GM12878 (cell line): ENCODE measurements at regions not wholly inside any gene's neighbourhood (a gene's known extent, or its start where the extent isn't known, plus 50 kb on each side); places are given as distances from the start of the nearest gene placed in this dataset.

Source experiments
- BCLAF1 ChIP-seq: fragments of 450-650 bp; IDR thresholded peaks from 2 replicates; pipeline ENCODE4 v1.6.1; 2017; ENCODE audit warnings: antibody characterized with exemption, mild to moderate bottlenecking, moderate library complexity
- CBX3 ChIP-seq: fragments of 200-600 bp; sonication (generic); IDR thresholded peaks from 2 replicates; pipeline ENCODE4 v1.6.1; 2016; ENCODE audit warnings: low read depth, borderline replicate concordance
- EP300 ChIP-seq, 2 experiments: fragments of 150-350 bp in 1 of 2; IDR thresholded peaks; 2 replicates each; pipeline ENCODE4 v1.6.1; 2011 to 2012; ENCODE audit warnings: low read depth in 2 of 2, low read length in 2 of 2, borderline replicate concordance in 1 of 2, improper control_type of control experiment in 1 of 2, inconsistent platforms in 1 of 2; ENCODE audit not compliant: control insufficient read depth in 1 of 2
- KDM1A ChIP-seq: fragments of 200-600 bp; sonication (generic); IDR thresholded peaks from 2 replicates; pipeline ENCODE4 v1.6.1; 2016; ENCODE audit warnings: borderline replicate concordance
- MEF2A ChIP-seq: IDR thresholded peaks from 2 replicates; pipeline ENCODE4 v1.6.1; 2011; ENCODE audit warnings: low read depth, mild to moderate bottlenecking, low read length, moderate library complexity; ENCODE audit not compliant: insufficient read depth
- SRF ChIP-seq, 2 experiments: IDR thresholded peaks; 2 replicates each; pipeline ENCODE4 v1.6.1; 2011; ENCODE audit warnings: low read depth in 2 of 2, low read length in 2 of 2, mild to moderate bottlenecking in 1 of 2, moderate library complexity in 1 of 2
- TCF12 ChIP-seq: IDR thresholded peaks from 2 replicates; pipeline ENCODE4 v1.6.1; 2011; ENCODE audit warnings: low read depth, mild to moderate bottlenecking, low read length
- TF ChIP-seq, protein P1 (sequence below): IDR thresholded peaks from 2 replicates; pipeline ENCODE4 v1.6.1; 2011; ENCODE audit warnings: mild to moderate bottlenecking, low read depth, low read length, moderate library complexity; ENCODE audit not compliant: insufficient replicate concordance
- TF ChIP-seq, protein P2 (sequence below), 3 experiments: IDR thresholded peaks in 2 of 3; conservative IDR thresholded peaks in 1 of 3; 2 replicates each; pipeline ENCODE4 v1.5.1; 2011; ENCODE audit warnings: low read depth in 3 of 3, low read length in 3 of 3, mild to moderate bottlenecking in 3 of 3, control low read depth in 2 of 3, moderate library complexity in 2 of 3, inconsistent platforms in 1 of 3, mixed read lengths in 1 of 3; ENCODE audit not compliant: control insufficient read depth in 2 of 3, insufficient read depth in 1 of 3; ENCODE audit errors: extremely low read depth in 1 of 3

GRCh38 chr10:44014644-44015250 lies 366.1 kb upstream of the ZNF32 start:
- TF ChIP-seq MEF2A (no peak), KDM1A (no peak), SRF (IDR thresholded peaks at IDR 0.05; ENCODE audit: low read depth in 2 of 2, low read length in 2 of 2) (no peak), TCF12 (no peak), BCLAF1 (no peak), CBX3 (no peak), EP300 (IDR thresholded peaks at IDR 0.05; ENCODE audit: borderline replicate concordance in 1 of 2, control insufficient read depth in 1 of 2, low read depth in 2 of 2, low read length in 2 of 2) (no peak)
- TF ChIP-seq, protein P1, sequence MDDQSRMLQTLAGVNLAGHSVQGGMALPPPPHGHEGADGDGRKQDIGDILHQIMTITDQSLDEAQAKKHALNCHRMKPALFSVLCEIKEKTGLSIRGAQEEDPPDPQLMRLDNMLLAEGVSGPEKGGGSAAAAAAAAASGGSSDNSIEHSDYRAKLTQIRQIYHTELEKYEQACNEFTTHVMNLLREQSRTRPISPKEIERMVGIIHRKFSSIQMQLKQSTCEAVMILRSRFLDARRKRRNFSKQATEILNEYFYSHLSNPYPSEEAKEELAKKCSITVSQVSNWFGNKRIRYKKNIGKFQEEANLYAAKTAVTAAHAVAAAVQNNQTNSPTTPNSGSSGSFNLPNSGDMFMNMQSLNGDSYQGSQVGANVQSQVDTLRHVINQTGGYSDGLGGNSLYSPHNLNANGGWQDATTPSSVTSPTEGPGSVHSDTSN: no peak
- TF ChIP-seq, protein P2, sequence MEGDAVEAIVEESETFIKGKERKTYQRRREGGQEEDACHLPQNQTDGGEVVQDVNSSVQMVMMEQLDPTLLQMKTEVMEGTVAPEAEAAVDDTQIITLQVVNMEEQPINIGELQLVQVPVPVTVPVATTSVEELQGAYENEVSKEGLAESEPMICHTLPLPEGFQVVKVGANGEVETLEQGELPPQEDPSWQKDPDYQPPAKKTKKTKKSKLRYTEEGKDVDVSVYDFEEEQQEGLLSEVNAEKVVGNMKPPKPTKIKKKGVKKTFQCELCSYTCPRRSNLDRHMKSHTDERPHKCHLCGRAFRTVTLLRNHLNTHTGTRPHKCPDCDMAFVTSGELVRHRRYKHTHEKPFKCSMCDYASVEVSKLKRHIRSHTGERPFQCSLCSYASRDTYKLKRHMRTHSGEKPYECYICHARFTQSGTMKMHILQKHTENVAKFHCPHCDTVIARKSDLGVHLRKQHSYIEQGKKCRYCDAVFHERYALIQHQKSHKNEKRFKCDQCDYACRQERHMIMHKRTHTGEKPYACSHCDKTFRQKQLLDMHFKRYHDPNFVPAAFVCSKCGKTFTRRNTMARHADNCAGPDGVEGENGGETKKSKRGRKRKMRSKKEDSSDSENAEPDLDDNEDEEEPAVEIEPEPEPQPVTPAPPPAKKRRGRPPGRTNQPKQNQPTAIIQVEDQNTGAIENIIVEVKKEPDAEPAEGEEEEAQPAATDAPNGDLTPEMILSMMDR (IDR thresholded peaks at IDR 0.05 in 2 of 3, conservative IDR thresholded peaks at IDR 0.05 in 1 of 3; ENCODE audit: control insufficient read depth in 2 of 3, extremely low read depth in 1 of 3, insufficient read depth in 1 of 3, low read depth in 3 of 3, low read length in 3 of 3): no peak
